ENCODE measurements at regions not wholly inside any gene's neighbourhood (a gene's known extent, or its start where the extent isn't known, plus 50 kb on each side); places are given as distances from the start of the nearest gene placed in this dataset.

DNA sequence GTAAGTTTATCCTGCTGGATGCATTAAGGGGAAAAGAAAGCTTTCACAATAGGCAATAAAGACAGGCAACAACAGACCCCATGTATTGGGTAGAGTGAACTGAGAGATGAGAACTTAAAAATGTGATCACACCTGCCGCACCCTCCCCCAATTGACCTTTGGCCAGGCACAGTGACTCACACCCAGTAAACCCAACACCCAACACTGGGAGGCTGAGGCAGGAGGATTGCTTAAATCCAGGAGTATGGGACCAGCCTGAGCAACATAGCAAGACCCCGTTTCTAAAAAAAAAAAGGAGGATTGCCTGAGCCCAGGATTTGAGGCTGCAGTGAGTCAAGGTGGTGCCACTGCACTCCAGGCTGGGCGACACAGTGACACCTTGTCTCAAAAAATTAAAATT is 86.9 kb downstream of the MPP7 start:
- TF ChIP-seq, protein P1, sequence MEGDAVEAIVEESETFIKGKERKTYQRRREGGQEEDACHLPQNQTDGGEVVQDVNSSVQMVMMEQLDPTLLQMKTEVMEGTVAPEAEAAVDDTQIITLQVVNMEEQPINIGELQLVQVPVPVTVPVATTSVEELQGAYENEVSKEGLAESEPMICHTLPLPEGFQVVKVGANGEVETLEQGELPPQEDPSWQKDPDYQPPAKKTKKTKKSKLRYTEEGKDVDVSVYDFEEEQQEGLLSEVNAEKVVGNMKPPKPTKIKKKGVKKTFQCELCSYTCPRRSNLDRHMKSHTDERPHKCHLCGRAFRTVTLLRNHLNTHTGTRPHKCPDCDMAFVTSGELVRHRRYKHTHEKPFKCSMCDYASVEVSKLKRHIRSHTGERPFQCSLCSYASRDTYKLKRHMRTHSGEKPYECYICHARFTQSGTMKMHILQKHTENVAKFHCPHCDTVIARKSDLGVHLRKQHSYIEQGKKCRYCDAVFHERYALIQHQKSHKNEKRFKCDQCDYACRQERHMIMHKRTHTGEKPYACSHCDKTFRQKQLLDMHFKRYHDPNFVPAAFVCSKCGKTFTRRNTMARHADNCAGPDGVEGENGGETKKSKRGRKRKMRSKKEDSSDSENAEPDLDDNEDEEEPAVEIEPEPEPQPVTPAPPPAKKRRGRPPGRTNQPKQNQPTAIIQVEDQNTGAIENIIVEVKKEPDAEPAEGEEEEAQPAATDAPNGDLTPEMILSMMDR (IDR thresholded peaks at IDR 0.05): no peak
- no peak for TF ChIP-seq POLR2A (IDR thresholded peaks at IDR 0.05)

Measured in heart left ventricle (tissue), 13 donors.